Esophagus mucosa (tissue), 1 donor: ENCODE measurements at regions not wholly inside any gene's neighbourhood (a gene's known extent, or its start where the extent isn't known, plus 50 kb on each side); places are given as distances from the start of the nearest gene placed in this dataset.
A peak's percentile ranks its signal among the peaks of the same experiment; 100 is the strongest.
"Not testable (repeated sequence)": the region's sequence is repeated elsewhere in the genome, so short reads cannot be mapped to it uniquely, and the experiment has no call there.

Experiments
- ATAC-seq: fragments of 200-7000 bp; cut with Tn5 transposase; one replicate; pipeline ENCODE4 v1.9.1; 2020
- donor health status: DM: yes; HTN: yes; CAD: no.

- not testable (repeated sequence) for ATAC-seq
Measured at GRCh38 chr13:21263909-21264308, 87.5 kb downstream of the MRPL57 start.

GRCh38 chr13:21268485-21268884 lies 92.0 kb downstream of the MRPL57 start:
- ATAC-seq: not testable (repeated sequence)

- not testable (repeated sequence) for ATAC-seq
Measured at GRCh38 chr13:21272439-21272838, 96.0 kb downstream of the MRPL57 start.

- not testable (repeated sequence) for ATAC-seq
Measured at GRCh38 chr13:21274457-21274856, 98.0 kb downstream of the MRPL57 start.

GRCh38 chr13:21282065-21282464 lies 105.6 kb downstream of the MRPL57 start:
- ATAC-seq: no peak

GRCh38 chr13:21287331-21287907 lies 111.0 kb downstream of the MRPL57 start:
- no peak for ATAC-seq

DNA sequence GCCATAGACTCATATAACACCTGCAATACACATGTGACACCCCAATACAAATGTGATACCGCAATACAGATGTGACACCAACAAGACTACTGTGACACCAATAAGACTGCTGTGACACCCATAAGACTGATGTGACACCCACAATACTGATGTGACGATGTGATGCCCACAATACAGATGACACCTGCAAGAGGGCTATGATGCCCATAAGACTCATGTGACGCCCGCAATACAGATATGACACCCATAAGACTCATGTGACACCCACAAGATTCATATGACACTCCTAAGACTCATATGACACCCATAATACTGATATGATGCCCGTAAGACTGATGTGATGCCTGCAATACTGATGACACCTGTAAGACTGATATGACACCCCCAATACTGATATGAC lies 113.0 kb downstream of the MRPL57 start:
- ATAC-seq: no peak

GRCh38 chr13:21290442-21291002 lies 114.1 kb downstream of the MRPL57 start:
- ATAC-seq: not testable (repeated sequence)

DNA sequence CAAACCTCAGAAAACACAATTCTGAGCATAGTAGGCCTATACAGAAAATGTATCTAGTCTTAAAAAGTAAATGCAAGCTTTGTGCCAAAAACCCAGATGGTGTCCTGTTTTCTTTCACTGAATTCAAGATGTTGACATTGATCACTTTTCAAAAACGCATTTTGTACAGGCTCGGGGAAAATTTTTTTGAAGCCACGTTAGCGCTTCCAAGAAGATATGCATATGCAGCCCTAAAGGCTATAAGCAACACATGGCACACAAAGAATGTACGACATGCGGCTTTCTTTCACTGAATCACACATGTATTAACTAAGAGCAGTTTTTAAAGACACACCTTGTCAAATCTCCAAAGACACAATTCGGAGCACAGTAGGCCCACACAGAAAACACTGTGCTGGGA lies 115.4 kb downstream of the MRPL57 start:
- ATAC-seq: no peak

GRCh38 chr13:21296991-21297390 lies 120.5 kb downstream of the MRPL57 start:
- peak; percentile 53 for ATAC-seq

DNA sequence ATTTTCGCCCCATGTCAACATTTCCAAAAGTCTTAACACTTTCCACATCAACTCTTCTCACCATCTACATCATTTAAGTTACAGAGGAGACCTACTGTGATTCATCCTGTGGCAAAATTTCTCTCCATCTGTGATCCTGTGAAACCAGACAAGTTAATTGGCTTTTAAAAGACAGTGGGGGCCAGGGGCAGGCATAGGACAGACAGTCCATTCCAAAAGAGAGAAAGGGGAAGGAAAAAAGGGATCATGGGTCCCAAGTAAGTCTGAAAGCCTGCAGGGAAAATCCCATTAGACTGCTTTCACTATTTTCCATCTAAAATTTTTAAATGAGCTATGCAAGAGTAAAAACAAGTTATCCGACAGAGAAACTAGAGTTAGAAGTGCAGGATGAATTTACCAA lies 121.0 kb downstream of the MRPL57 start:
- no peak for ATAC-seq

GRCh38 chr13:21297914-21298831 lies 121.7 kb downstream of the MRPL57 start:
- peak; percentile 98 for ATAC-seq

- ATAC-seq: no peak
Measured at GRCh38 chr13:21304256-21304655, 127.8 kb downstream of the MRPL57 start.

- ATAC-seq: peak; percentile 26
Measured at GRCh38 chr13:21306300-21307073, 130.0 kb downstream of the MRPL57 start.

- not testable (repeated sequence) for ATAC-seq
Measured at GRCh38 chr13:21307158-21307557, 130.7 kb downstream of the MRPL57 start.

DNA sequence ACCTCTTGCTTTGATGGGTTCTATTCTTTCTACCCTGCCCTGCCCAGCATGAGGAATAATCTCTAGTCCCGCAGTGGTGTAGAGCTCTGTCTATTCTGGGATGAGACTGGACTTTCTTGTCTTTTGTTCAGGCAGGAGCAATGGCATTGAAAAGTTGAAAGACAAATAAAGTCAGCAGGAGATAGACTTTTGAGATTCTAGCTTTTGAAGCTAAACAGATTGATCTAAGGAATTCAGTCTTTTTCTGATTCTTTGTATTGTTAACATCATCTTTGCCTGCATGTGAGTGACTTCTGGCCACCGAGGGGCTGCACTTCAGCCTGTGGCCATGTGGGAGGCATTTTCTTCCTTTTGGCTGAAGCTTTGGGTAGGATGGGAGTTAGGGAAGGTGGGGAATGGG lies 132.4 kb downstream of the MRPL57 start:
- no peak for ATAC-seq

GRCh38 chr13:21309542-21310172 lies 133.2 kb downstream of the MRPL57 start:
- no peak for ATAC-seq

DNA sequence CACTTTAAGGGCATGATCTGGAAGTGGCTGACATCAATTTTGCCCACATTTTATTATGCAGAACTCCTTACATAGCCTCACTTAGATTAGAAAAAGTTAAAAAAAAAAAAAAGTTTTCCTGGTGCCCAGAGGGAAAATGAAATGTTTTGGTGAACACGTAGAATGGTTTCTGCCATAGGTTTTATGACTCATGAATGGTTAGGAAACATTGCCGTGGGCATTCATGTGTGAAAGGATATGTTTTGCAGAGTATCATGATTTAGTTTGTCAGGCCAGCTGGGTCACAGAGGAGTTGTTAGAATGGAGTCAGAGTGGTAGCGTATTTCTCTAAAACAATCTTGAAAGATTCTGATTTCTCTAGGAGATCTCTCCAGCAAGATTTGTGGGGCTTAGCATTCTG lies 133.8 kb downstream of the MRPL57 start:
- peak; percentile 54 for ATAC-seq

- not testable (repeated sequence) for ATAC-seq
Measured at GRCh38 chr13:21314976-21315375, 138.5 kb downstream of the MRPL57 start.

DNA sequence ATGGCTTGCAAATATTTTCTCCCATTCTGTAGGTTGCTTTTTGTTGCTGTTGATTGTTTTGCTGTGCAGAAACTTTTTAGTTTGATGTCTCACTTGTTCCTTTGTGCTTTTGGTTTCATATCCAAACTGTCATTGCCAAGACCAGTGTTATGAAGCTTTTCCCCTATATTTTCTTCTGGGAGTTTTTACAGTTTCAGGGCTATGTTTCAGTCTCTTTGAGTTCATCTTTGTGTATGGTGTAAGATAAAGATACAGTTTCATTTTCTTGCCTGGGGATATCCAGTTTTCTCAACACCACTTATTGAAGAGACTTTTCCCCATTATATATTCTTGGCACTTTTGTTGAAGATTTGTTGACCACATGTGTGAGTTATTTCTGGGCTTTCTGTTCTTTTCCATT lies 139.9 kb downstream of the MRPL57 start:
- ATAC-seq: no peak

DNA sequence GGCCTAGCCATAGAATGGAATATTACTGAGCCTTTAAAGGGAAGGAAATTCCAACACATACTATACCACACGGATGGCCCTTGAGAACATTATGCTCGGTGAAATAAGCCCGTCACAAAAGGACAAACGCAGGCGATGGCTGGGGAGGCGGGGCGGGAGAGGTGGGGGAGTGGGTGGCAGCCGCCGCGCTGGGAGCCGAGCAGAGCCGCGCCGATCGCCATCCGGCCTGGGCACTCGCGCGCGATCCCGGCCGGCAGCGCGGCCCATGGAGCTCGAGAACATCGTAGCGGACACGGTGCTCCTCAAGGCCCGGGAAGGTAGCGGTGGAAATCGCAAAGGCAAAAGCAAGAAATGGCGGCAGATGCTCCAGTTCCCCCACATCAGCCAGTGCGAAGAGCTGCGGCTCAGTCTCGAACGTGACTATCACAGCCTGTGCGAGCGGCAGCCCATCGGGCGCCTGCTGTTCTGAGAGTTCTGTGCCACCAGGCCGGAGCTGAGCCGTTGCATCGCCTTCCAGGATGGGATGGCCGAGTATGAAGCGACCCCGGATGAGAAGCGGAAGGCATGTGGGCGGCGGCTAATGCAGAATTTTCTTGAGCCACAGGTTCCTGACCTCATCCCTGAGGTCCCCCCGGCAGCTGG lies 140.1 kb downstream of the ZDHHC20 start:
- ATAC-seq: no peak
